ENCODE measurements at regions not wholly inside any gene's neighbourhood (a gene's known extent, or its start where the extent isn't known, plus 50 kb on each side); places are given as distances from the start of the nearest gene placed in this dataset.
"Not testable (repeated sequence)": the region's sequence is repeated elsewhere in the genome, so short reads cannot be mapped to it uniquely, and the experiment has no call there.

- TF ChIP-seq, protein P1, sequence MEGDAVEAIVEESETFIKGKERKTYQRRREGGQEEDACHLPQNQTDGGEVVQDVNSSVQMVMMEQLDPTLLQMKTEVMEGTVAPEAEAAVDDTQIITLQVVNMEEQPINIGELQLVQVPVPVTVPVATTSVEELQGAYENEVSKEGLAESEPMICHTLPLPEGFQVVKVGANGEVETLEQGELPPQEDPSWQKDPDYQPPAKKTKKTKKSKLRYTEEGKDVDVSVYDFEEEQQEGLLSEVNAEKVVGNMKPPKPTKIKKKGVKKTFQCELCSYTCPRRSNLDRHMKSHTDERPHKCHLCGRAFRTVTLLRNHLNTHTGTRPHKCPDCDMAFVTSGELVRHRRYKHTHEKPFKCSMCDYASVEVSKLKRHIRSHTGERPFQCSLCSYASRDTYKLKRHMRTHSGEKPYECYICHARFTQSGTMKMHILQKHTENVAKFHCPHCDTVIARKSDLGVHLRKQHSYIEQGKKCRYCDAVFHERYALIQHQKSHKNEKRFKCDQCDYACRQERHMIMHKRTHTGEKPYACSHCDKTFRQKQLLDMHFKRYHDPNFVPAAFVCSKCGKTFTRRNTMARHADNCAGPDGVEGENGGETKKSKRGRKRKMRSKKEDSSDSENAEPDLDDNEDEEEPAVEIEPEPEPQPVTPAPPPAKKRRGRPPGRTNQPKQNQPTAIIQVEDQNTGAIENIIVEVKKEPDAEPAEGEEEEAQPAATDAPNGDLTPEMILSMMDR (IDR thresholded peaks at IDR 0.05), result not testable (repeated sequence)
- not testable (repeated sequence) for TF ChIP-seq EZH2 (IDR thresholded peaks at IDR 0.05; ENCODE audit: borderline replicate concordance, insufficient read depth, low read depth, low read length, poor library complexity, severe bottlenecking)
These were observed 1022.9 kb downstream of the RAPGEF2 start for GRCh38 chr4:160125576-160126287.

Data from B cell (primary cell).